ENCODE measurements at regions not wholly inside any gene's neighbourhood (a gene's known extent, or its start where the extent isn't known, plus 50 kb on each side); places are given as distances from the start of the nearest gene placed in this dataset.
"Not testable (repeated sequence)": the region's sequence is repeated elsewhere in the genome, so short reads cannot be mapped to it uniquely, and the experiment has no call there.

GRCh38 chr6:168196385-168196860, 117.4 kb upstream of the FRMD1 start:
- Mint-ChIP-seq H3K4me3 (no peak overlapping the region), H3K27ac (no peak overlapping the region), H3K9me3 (no peaks in the 10 kb centered on the region), H3K36me3 (ENCODE audit: low read depth) (no peaks in the 10 kb centered on the region), H3K27me3 (peaks cover 32% of the 10 kb centered on the region), H3K4me1 (peaks cover 4% of the 10 kb centered on the region)
- no peak for ATAC-seq (replicated peaks)

GRCh38 chr6:168195712-168196111, 116.7 kb upstream of the FRMD1 start:
- Mint-ChIP-seq H3K4me3 (no peak overlapping the region), H3K4me1 (peaks cover 4% of the 10 kb centered on the region), H3K9me3 (no peaks in the 10 kb centered on the region), H3K27ac (no peak overlapping the region), H3K36me3 (ENCODE audit: low read depth) (no peaks in the 10 kb centered on the region), H3K27me3 (peaks cover 34% of the 10 kb centered on the region)
- ATAC-seq (replicated peaks), result no peak

DNA sequence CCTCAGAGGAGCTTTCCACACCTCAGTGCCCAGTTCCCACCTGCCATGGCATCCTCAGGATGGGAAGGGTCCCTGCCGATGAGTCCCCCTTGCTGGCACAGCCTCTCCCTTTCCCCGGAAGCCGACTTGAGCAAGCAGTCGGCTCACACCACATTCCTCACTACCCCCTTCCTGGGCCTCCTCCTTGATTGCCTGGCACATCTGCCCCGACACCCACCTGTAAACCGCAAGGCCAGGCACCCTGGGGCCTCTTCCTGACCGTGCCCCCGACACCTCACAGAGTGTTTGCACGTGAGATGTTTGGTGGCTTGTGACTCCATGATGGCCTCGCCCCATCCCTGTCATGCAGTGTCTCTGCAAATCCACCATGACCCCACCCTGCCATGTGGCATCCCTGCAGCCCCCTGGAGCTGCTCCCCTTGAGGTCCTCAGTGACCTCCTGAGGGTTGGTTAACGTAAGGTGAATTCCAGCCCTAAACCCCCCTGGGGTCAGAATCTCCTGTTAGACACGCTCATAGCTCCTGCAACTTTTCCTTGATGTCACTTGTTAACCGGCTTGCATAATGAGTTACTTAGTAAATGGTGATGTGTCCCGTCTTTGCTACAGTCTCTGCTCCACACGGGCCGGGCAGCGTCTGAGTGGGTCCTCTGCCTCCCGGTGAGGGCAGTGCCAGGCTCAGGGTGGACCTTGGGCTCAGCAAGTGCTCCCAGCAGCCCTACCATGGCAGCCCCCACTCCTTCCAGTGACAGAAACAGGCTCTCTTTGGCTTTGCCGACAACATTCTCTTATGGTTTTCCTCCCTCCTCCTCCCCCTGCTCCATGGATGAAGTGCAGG, 115.9 kb upstream of the FRMD1 start:
- H3K9me3 Mint-ChIP-seq, result no peaks in the 10 kb centered on the region
- no peaks in the 10 kb centered on the region for H3K36me3 Mint-ChIP-seq (ENCODE audit: low read depth)
- H3K27me3 Mint-ChIP-seq, result peaks cover 35% of the 10 kb centered on the region
- ATAC-seq (replicated peaks), result no peak
- H3K4me1 Mint-ChIP-seq, result peaks cover 4% of the 10 kb centered on the region
- H3K4me3 Mint-ChIP-seq, result no peak overlapping the region
- H3K27ac Mint-ChIP-seq, result no peak overlapping the region

GRCh38 chr6:168193816-168194721, 115.1 kb upstream of the FRMD1 start:
- H3K27ac Mint-ChIP-seq, result no peak overlapping the region

DNA sequence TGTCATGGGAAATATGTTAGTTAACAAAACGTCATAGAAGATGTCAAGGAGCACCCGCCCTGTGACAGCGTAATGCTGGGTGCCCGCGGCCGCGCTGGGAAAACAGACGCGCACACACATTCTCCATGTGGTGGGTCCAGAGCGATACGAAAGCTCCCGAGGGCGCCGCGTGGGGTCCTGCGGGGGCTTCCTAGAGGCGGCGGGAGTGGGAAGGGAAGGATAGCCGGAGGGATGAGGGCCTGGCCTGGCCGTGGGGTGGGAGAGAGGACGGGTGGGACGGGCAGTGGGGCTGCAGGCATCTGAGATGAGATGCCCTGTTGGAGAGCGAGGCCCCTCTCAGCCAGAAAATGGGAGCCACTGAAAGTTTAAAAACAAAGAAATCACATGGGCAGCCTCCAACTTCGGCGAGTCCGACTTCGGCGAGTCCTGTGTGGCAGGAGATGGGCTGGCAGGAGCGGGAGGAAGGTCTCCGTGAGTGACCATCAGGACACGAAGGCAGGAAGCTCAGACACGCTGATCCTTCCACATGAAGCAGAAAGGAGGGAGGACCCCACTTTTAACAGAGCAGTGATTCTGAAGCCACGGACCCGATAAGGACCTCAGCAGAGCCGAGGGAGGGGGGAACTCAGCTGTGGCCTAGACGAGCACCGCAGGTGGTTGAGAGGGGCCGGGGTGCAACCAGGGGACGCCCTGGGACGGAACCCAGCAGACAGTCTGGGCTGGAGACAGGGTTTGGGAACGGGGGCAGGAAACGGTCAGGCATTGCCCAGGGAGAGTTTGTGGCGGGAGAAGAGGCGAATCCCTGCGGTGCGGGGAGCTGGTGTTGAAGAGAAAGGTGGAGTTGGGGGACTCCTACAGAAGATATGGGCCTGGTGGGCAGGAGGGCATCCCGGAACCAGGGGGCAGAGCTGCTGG, 114.1 kb upstream of the FRMD1 start:
- no peak for ATAC-seq (replicated peaks)
- no peak overlapping the region for H3K27ac Mint-ChIP-seq
- H3K4me3 Mint-ChIP-seq, result no peak overlapping the region
- no peaks in the 10 kb centered on the region for H3K9me3 Mint-ChIP-seq
- H3K36me3 Mint-ChIP-seq (ENCODE audit: low read depth), result no peaks in the 10 kb centered on the region
- H3K4me1 Mint-ChIP-seq, result peaks cover 4% of the 10 kb centered on the region
- peaks cover 35% of the 10 kb centered on the region for H3K27me3 Mint-ChIP-seq

More at GRCh38 chr6:168193816-168194721, 115.1 kb upstream of the FRMD1 start:
- Mint-ChIP-seq H3K36me3 (ENCODE audit: low read depth) (no peaks in the 10 kb centered on the region), H3K4me1 (peaks cover 4% of the 10 kb centered on the region), H3K27me3 (peaks cover 35% of the 10 kb centered on the region), H3K9me3 (no peaks in the 10 kb centered on the region), H3K4me3 (no peak overlapping the region)
- no peak for ATAC-seq (replicated peaks)

DNA sequence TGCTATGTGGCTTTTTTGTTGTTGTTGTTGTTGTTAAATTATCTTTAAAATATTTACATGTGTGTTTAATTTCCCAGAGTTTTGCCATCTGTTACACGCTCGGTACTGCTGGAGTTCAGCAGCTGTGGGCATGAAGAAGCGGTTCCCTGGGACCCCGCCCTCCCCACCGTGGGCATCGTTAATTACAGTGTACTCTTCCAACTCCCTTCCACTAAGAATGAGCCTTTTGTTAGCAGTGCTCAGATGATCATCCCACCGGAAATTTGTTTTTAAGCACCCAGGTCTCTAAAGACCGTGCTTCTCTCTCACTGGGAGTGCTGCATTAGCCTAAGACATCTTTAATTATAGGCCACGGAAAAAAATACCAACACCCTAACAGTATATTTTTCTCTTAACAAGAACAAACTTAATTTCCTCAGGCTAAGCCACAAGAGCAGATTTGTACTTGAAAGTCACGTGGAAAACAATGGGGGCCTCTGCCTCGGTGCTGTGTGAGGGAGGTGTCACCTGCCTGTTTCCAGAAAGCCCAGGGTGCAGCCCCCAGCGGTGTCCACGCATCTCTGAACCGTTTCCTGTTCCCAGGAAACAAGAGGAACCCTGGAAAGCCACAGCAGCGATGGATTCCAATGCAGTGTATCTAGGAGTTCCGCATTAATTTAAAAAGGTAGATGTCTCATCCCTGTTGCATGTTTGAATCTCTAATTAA, 113.3 kb upstream of the FRMD1 start:
- no peaks in the 10 kb centered on the region for H3K9me3 Mint-ChIP-seq
- H3K27ac Mint-ChIP-seq, result no peak overlapping the region
- H3K4me3 Mint-ChIP-seq, result no peak overlapping the region
- H3K36me3 Mint-ChIP-seq (ENCODE audit: low read depth), result no peaks in the 10 kb centered on the region
- peaks cover 4% of the 10 kb centered on the region for H3K4me1 Mint-ChIP-seq
- H3K27me3 Mint-ChIP-seq, result peaks cover 35% of the 10 kb centered on the region
- no peak for ATAC-seq (replicated peaks)

- Mint-ChIP-seq H3K27ac (no peak overlapping the region), H3K4me3 (no peak overlapping the region)
- no peak for ATAC-seq (replicated peaks)
Measured at GRCh38 chr6:168190646-168191443, 111.8 kb upstream of the FRMD1 start.

GRCh38 chr6:168190014-168190405, 111.0 kb upstream of the FRMD1 start:
- Mint-ChIP-seq H3K36me3 (ENCODE audit: low read depth) (no peaks in the 10 kb centered on the region), H3K27me3 (peaks cover 29% of the 10 kb centered on the region), H3K4me3 (no peak overlapping the region), H3K4me1 (peaks cover 3% of the 10 kb centered on the region), H3K27ac (no peak overlapping the region), H3K9me3 (no peaks in the 10 kb centered on the region)
- no peak for ATAC-seq (replicated peaks)

More at GRCh38 chr6:168190646-168191443, 111.8 kb upstream of the FRMD1 start:
- Mint-ChIP-seq H3K36me3 (ENCODE audit: low read depth) (no peaks in the 10 kb centered on the region), H3K27me3 (peaks cover 35% of the 10 kb centered on the region), H3K9me3 (no peaks in the 10 kb centered on the region), H3K4me1 (peaks cover 4% of the 10 kb centered on the region)

- ATAC-seq (replicated peaks), result no peak
- no peaks in the 10 kb centered on the region for H3K4me1 Mint-ChIP-seq
- peaks cover 26% of the 10 kb centered on the region for H3K27me3 Mint-ChIP-seq
- no peaks in the 10 kb centered on the region for H3K36me3 Mint-ChIP-seq (ENCODE audit: low read depth)
- no peak overlapping the region for H3K27ac Mint-ChIP-seq
- H3K4me3 Mint-ChIP-seq, result no peak overlapping the region
- no peaks in the 10 kb centered on the region for H3K9me3 Mint-ChIP-seq
Measured at GRCh38 chr6:168189200-168190013, 110.4 kb upstream of the FRMD1 start.

DNA sequence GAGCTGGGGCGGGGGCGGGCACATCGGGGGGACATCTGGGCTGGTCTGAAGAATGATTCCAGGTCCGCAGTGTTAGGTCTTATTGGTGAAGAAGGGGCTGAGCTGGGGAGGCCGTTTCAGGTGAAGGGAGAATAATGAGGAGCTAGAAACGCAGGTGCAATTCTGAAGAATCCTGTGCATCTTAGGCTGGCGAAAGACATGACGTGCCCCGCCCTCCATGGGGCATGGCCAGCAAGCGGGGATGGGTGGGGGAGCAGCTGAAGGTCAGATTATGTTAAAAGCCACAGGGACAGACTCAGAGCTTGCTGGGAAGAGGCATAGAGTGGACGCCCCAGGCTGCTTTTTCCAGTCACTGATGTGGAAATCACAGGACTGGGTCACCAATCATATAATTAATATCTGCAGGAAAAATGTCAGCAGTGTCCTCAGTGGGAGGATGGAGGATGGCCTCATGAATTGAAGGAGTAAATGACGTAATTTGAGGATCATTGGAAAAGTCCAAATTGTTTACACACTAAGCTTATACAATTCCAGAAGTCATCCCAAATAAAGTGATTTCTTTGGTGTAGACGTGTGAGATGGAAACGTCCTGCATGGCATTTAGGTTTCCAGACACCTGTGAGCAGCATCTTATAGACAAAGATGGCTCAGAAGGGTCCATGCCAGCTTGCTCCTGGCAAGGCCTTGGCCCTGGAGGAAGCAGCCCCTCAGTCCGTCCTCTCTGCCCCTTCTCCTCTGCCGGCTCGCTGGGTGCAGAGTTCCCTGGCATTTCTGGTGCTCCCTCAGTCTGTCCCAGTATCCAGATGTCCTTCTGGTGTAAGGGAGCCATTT, 109.6 kb upstream of the FRMD1 start:
- Mint-ChIP-seq H3K4me1 (no peaks in the 10 kb centered on the region), H3K27me3 (peaks cover 26% of the 10 kb centered on the region), H3K36me3 (ENCODE audit: low read depth) (no peaks in the 10 kb centered on the region), H3K27ac (no peak overlapping the region), H3K9me3 (no peaks in the 10 kb centered on the region), H3K4me3 (no peak overlapping the region)
- no peak for ATAC-seq (replicated peaks)

- ATAC-seq (replicated peaks), result no peak
- H3K4me1 Mint-ChIP-seq, result no peaks in the 10 kb centered on the region
- H3K27ac Mint-ChIP-seq, result no peak overlapping the region
- no peaks in the 10 kb centered on the region for H3K36me3 Mint-ChIP-seq (ENCODE audit: low read depth)
- peaks cover 9% of the 10 kb centered on the region for H3K27me3 Mint-ChIP-seq
- H3K4me3 Mint-ChIP-seq, result no peak overlapping the region
- H3K9me3 Mint-ChIP-seq, result no peaks in the 10 kb centered on the region
Measured at GRCh38 chr6:168186438-168186837, 107.4 kb upstream of the FRMD1 start.

DNA sequence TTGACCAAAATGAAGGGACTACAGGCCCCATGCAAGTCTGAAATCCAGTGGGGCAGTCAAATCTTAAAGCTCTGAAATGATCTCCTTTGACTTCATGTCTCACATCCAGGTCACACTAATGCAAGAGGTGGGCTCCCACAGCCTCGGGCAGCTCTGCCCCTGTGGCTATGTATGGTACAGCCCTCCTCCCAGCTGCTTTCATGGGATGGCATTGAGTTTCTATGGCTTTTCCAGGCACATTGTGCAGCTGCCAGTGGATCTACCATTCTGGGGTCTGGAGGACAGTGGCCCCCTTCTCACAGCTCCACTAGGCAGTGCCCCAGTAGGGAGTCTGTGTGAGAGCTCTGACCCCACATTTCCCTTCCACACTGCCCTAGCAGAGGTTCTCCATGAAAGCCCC, 107.0 kb upstream of the FRMD1 start:
- not testable (repeated sequence) for H3K27me3 Mint-ChIP-seq; H3K4me1 Mint-ChIP-seq; H3K9me3 Mint-ChIP-seq; ATAC-seq (replicated peaks); H3K27ac Mint-ChIP-seq; H3K4me3 Mint-ChIP-seq; H3K36me3 Mint-ChIP-seq (ENCODE audit: low read depth)
